SJCRH30 (cell line): ENCODE measurements at regions not wholly inside any gene's neighbourhood (a gene's known extent, or its start where the extent isn't known, plus 50 kb on each side); places are given as distances from the start of the nearest gene placed in this dataset.

ENCODE experiments used
- DNase-seq, 2 experiments: peaks; one replicate each; pipeline ENCODE4 v3.0.0-alpha.2; 2015 to 2020
- H3K27ac ChIP-seq: fragments of 250-450 bp; sonication (Bioruptor Pico); 2 replicates; pipeline ENCODE4 v1.5.1; 2020; ENCODE audit warnings: mild to moderate bottlenecking, moderate library complexity
- H3K27me3 ChIP-seq: fragments of 250-450 bp; sonication (Bioruptor Pico); 2 replicates; pipeline ENCODE4 v1.5.1; 2020; ENCODE audit warnings: mild to moderate bottlenecking, moderate library complexity
- H3K36me3 ChIP-seq: fragments of 250-450 bp; sonication (Bioruptor Pico); 2 replicates; pipeline ENCODE4 v1.5.1; 2020; ENCODE audit warnings: mild to moderate bottlenecking, moderate library complexity
- H3K4me1 ChIP-seq: fragments of 250-450 bp; sonication (Bioruptor Pico); 2 replicates; pipeline ENCODE4 v1.5.1; 2020; ENCODE audit warnings: mild to moderate bottlenecking, moderate library complexity
- H3K4me3 ChIP-seq: fragments of 250-450 bp; sonication (Bioruptor Pico); 2 replicates; pipeline ENCODE4 v1.5.1; 2020; ENCODE audit warnings: mild to moderate bottlenecking, moderate library complexity
- H3K9me3 ChIP-seq: fragments of 250-450 bp; sonication (Bioruptor Pico); replicated peaks from 2 replicates; pipeline ENCODE4 v1.5.1; 2020; ENCODE audit warnings: mild to moderate bottlenecking, moderate library complexity

GRCh38 chr2:2422621-2423020, 91.5 kb upstream of the MYT1L start:
- Histone ChIP-seq H3K27me3 (no peaks in the 10 kb centered on the region), H3K4me3 (no peak overlapping the region), H3K9me3 (no peaks in the 10 kb centered on the region), H3K36me3 (no peaks in the 10 kb centered on the region), H3K4me1 (no peaks in the 10 kb centered on the region), H3K27ac (no peak overlapping the region)
- DNase-seq, result no peak

- Histone ChIP-seq H3K4me3 (no peak overlapping the region), H3K9me3 (no peaks in the 10 kb centered on the region), H3K4me1 (no peaks in the 10 kb centered on the region), H3K27ac (no peak overlapping the region), H3K36me3 (no peaks in the 10 kb centered on the region), H3K27me3 (no peaks in the 10 kb centered on the region; the same call in 1 of the 2 replicates)
- DNase-seq, result no peak
Measured at GRCh38 chr2:2413525-2413924, 82.5 kb upstream of the MYT1L start.

- DNase-seq, result no peak
- H3K27me3 ChIP-seq, result no peaks in the 10 kb centered on the region
- H3K9me3 ChIP-seq, result no peaks in the 10 kb centered on the region
- H3K27ac ChIP-seq, result no peak overlapping the region
- no peak overlapping the region for H3K4me3 ChIP-seq
- H3K36me3 ChIP-seq, result no peaks in the 10 kb centered on the region
- H3K4me1 ChIP-seq, result no peaks in the 10 kb centered on the region
Measured at GRCh38 chr2:2410987-2411386, 79.9 kb upstream of the MYT1L start.

- Histone ChIP-seq H3K9me3 (no peaks in the 10 kb centered on the region), H3K4me1 (no peaks in the 10 kb centered on the region), H3K4me3 (no peak overlapping the region), H3K36me3 (no peaks in the 10 kb centered on the region), H3K27me3 (no peaks in the 10 kb centered on the region; the same call in 1 of the 2 replicates), H3K27ac (no peak overlapping the region)
- no peak for DNase-seq
Measured at GRCh38 chr2:2409481-2409880, 78.4 kb upstream of the MYT1L start.

- peaks cover 3% of the 10 kb centered on the region; the same call in 1 of the 2 replicates for H3K27me3 ChIP-seq
- no peaks in the 10 kb centered on the region for H3K9me3 ChIP-seq
- H3K4me3 ChIP-seq, result no peak overlapping the region
- no peak overlapping the region for H3K27ac ChIP-seq
- no peaks in the 10 kb centered on the region for H3K36me3 ChIP-seq
- DNase-seq, result no peak
- no peaks in the 10 kb centered on the region for H3K4me1 ChIP-seq
Measured at GRCh38 chr2:2405780-2406179, 74.7 kb upstream of the MYT1L start.

- no peak for DNase-seq
- no peaks in the 10 kb centered on the region for H3K36me3 ChIP-seq
- H3K27ac ChIP-seq, result no peak overlapping the region
- no peaks in the 10 kb centered on the region for H3K4me1 ChIP-seq
- H3K27me3 ChIP-seq, result peaks cover 4% of the 10 kb centered on the region; the same call in 1 of the 2 replicates
- no peak overlapping the region for H3K4me3 ChIP-seq
- no peaks in the 10 kb centered on the region for H3K9me3 ChIP-seq
Measured at GRCh38 chr2:2400286-2401038, 69.4 kb upstream of the MYT1L start.

- H3K27ac ChIP-seq, result no peak overlapping the region
- no peaks in the 10 kb centered on the region for H3K9me3 ChIP-seq
- no peak for DNase-seq
- H3K36me3 ChIP-seq, result no peaks in the 10 kb centered on the region
- no peaks in the 10 kb centered on the region for H3K4me1 ChIP-seq
- no peak overlapping the region for H3K4me3 ChIP-seq
- H3K27me3 ChIP-seq, result peaks cover 4% of the 10 kb centered on the region; the same call in 1 of the 2 replicates
Measured at GRCh38 chr2:2399396-2399795, 68.3 kb upstream of the MYT1L start.

GRCh38 chr2:2392332-2392731, 61.3 kb upstream of the MYT1L start:
- Histone ChIP-seq H3K4me1 (no peaks in the 10 kb centered on the region), H3K27ac (no peak overlapping the region), H3K4me3 (no peak overlapping the region), H3K27me3 (no peaks in the 10 kb centered on the region; the same call in 1 of the 2 replicates), H3K9me3 (no peaks in the 10 kb centered on the region), H3K36me3 (no peaks in the 10 kb centered on the region)
- DNase-seq, result no peak

GRCh38 chr2:2389215-2389614, 58.1 kb upstream of the MYT1L start:
- H3K36me3 ChIP-seq, result no peaks in the 10 kb centered on the region
- no peak for DNase-seq
- no peak overlapping the region for H3K4me3 ChIP-seq

More at GRCh38 chr2:2389215-2389614, 58.1 kb upstream of the MYT1L start:
- Histone ChIP-seq H3K9me3 (no peaks in the 10 kb centered on the region), H3K4me1 (no peaks in the 10 kb centered on the region), H3K27me3 (no peaks in the 10 kb centered on the region), H3K27ac (no peak overlapping the region)
